PFSK-1 (cell line): ENCODE measurements at regions not wholly inside any gene's neighbourhood (a gene's known extent, or its start where the extent isn't known, plus 50 kb on each side); places are given as distances from the start of the nearest gene placed in this dataset.

ENCODE experiments used
- FOXP2 ChIP-seq: optimal IDR thresholded peaks from 2 replicates; pipeline ENCODE3; 2011; ENCODE audit warnings: borderline replicate concordance, control low read depth, inconsistent platforms; ENCODE audit not compliant: insufficient read depth; ENCODE audit errors: extremely low read length, extremely low read depth
- POLR2AphosphoS5 ChIP-seq: IDR thresholded peaks from 2 replicates; pipeline ENCODE4 v1.6.1; 2012; ENCODE audit warnings: low read depth, mild to moderate bottlenecking, control low read depth, low read length, moderate library complexity
- SIN3A ChIP-seq: IDR thresholded peaks from 2 replicates; pipeline ENCODE4 v1.6.1; 2012; ENCODE audit warnings: mild to moderate bottlenecking, low read length, moderate library complexity, borderline replicate concordance; ENCODE audit not compliant: insufficient read depth
- TAF1 ChIP-seq: IDR thresholded peaks from 2 replicates; pipeline ENCODE4 v1.6.1; 2012; ENCODE audit warnings: low read length, control low read depth, borderline replicate concordance; ENCODE audit not compliant: insufficient read depth

GRCh38 chr7:127513311-127513710 lies 72.1 kb downstream of the GCC1 start:
- TF ChIP-seq TAF1: no peak
- no peak for TF ChIP-seq SIN3A
- TF ChIP-seq POLR2AphosphoS5: no peak
- no peak for TF ChIP-seq FOXP2
